Endothelial cell of umbilical vein (primary cell): ENCODE measurements at regions not wholly inside any gene's neighbourhood (a gene's known extent, or its start where the extent isn't known, plus 50 kb on each side); places are given as distances from the start of the nearest gene placed in this dataset.

Experiments
- BruUV-seq: library from RNA; stranded (reverse); fragments of 400-500 nt; replicated peaks from 2 replicates; lab custom pipeline; 2021; lab: Mats Ljungman, UMichigan
- CTCF ChIA-PET: fragments of 300-600, 350-600 bp; sonication (Branson Sonifier 250); formaldehyde crosslinking; loops from one replicate; lab custom pipeline; 2021; ENCODE audit warnings: antibody characterized with exemption, inconsistent platforms; lab: Charles Lee
- POLR2A ChIA-PET: fragments of 300-600, 350-600 bp; sonication (Branson Sonifier 250); formaldehyde crosslinking; loops from one replicate; lab custom pipeline; 2021; ENCODE audit warnings: antibody characterized with exemption, inconsistent platforms; lab: Charles Lee
- DNase-seq: peaks from one replicate; pipeline ENCODE4 v3.0.0-alpha.2; 2011; ENCODE audit warnings: low read depth, low spot score
- FAIRE-seq: peaks from 2 replicates; lab custom pipeline; 2011; peaks lifted over from hg19 to GRCh38; lab: Jason Lieb, UNC
- H2AFZ ChIP-seq: 2 replicates; pipeline ENCODE4 v1.6.0; 2012; ENCODE audit warnings: low read depth, low read length, control low read depth, inconsistent platforms
- H3K27ac ChIP-seq: 2 replicates; pipeline ENCODE4 v1.5.1; 2011; ENCODE audit warnings: low read depth, mild to moderate bottlenecking, control low read depth, low read length, moderate library complexity; ENCODE audit not compliant: insufficient read depth
- H3K27me3 ChIP-seq, 2 experiments: 2 replicates each; pipeline versions ENCODE4 v1.6.0 to v1.6.1; 2011; ENCODE audit warnings: low read length in 2 of 2, mixed read lengths in 1 of 2; ENCODE audit not compliant: control insufficient read depth in 2 of 2, insufficient read depth in 2 of 2
- H3K36me3 ChIP-seq, 2 experiments: 2 replicates in 1 of 2; 3 replicates in 1 of 2; pipeline ENCODE4 v1.5.1; 2011; ENCODE audit warnings: low read length in 2 of 2, mild to moderate bottlenecking in 1 of 2, moderate library complexity in 1 of 2; ENCODE audit not compliant: control insufficient read depth in 2 of 2, insufficient read depth in 2 of 2; ENCODE audit errors: extremely low read depth in 1 of 2
- H3K4me1 ChIP-seq: 3 replicates; pipeline ENCODE4 v1.5.1; 2011; ENCODE audit warnings: mild to moderate bottlenecking, low read length; ENCODE audit not compliant: control insufficient read depth, insufficient read depth; ENCODE audit errors: extremely low read depth
- H3K4me2 ChIP-seq: 2 replicates; pipeline ENCODE4 v1.6.1; 2011; ENCODE audit warnings: low read length, control low read depth, mixed read lengths; ENCODE audit not compliant: insufficient read depth
- H3K4me3 ChIP-seq, 3 experiments: fragments of 200-600 bp in 1 of 3; sonication (generic), shearing (Covaris generic) in 1 of 3; replicated peaks in 1 of 3; 2 replicates each; pipeline ENCODE4 v1.5.1; 2011 to 2016; ENCODE audit warnings: control low read depth in 3 of 3, low read length in 3 of 3, mild to moderate bottlenecking in 2 of 3, inconsistent platforms in 1 of 3, low read depth in 1 of 3, moderate library complexity in 1 of 3; ENCODE audit not compliant: insufficient read depth in 1 of 3
- H3K79me2 ChIP-seq: 2 replicates; pipeline ENCODE4 v1.6.0; 2012; ENCODE audit warnings: low read length, inconsistent platforms; ENCODE audit not compliant: control insufficient read depth, insufficient read depth
- H3K9ac ChIP-seq: replicated peaks from 2 replicates; pipeline ENCODE3; 2011; ENCODE audit warnings: low read length, control low read depth; ENCODE audit not compliant: insufficient read depth; ENCODE audit errors: extremely low read depth
- H3K9me1 ChIP-seq: replicated peaks from 3 replicates; pipeline ENCODE4 v1.6.0; 2011; ENCODE audit warnings: mild to moderate bottlenecking, low read length; ENCODE audit not compliant: control insufficient read depth, insufficient read depth; ENCODE audit errors: extremely low read depth
- H3K9me3 ChIP-seq: replicated peaks from 2 replicates; pipeline ENCODE4 v1.5.1; 2012; ENCODE audit warnings: low read length, inconsistent platforms; ENCODE audit not compliant: control insufficient read depth, insufficient read depth
- H4K20me1 ChIP-seq: replicated peaks from 2 replicates; pipeline ENCODE3; 2011; ENCODE audit warnings: mild to moderate bottlenecking, low read length; ENCODE audit not compliant: control insufficient read depth, insufficient read depth; ENCODE audit errors: extremely low read depth
- CTCF ChIP-seq, 2 donors: IDR thresholded peaks; 1 replicate in 1 of 2; 2 replicates in 1 of 2; pipeline ENCODE4 v1.5.1; 2011; ENCODE audit warnings: low read length in 2 of 2, mild to moderate bottlenecking in 2 of 2, moderate library complexity in 2 of 2, control low read depth in 1 of 2, inconsistent platforms in 1 of 2, low read depth in 1 of 2; ENCODE audit not compliant: insufficient read depth in 1 of 2; ENCODE audit errors: extremely low read depth in 1 of 2
- EZH2 ChIP-seq: IDR thresholded peaks from 2 replicates; pipeline ENCODE4 v1.6.1; 2012; ENCODE audit warnings: borderline replicate concordance, low read depth, mild to moderate bottlenecking, moderate library complexity, low read length, inconsistent platforms; ENCODE audit not compliant: severe bottlenecking
- FOS ChIP-seq: IDR thresholded peaks from 2 replicates; pipeline ENCODE4 v1.6.1; 2011; ENCODE audit warnings: mild to moderate bottlenecking, low read length, moderate library complexity, borderline replicate concordance; ENCODE audit not compliant: insufficient read depth
- GATA2 ChIP-seq: IDR thresholded peaks from 2 replicates; pipeline ENCODE4 v1.7.0; 2011; ENCODE audit warnings: low read depth, mild to moderate bottlenecking, moderate library complexity, mixed read lengths, low read length; ENCODE audit not compliant: insufficient read length, insufficient read depth
- JUN ChIP-seq: IDR thresholded peaks from 2 replicates; pipeline ENCODE4 v1.6.1; 2011; ENCODE audit warnings: borderline replicate concordance, low read depth; ENCODE audit not compliant: insufficient read length, insufficient read depth
- MAX ChIP-seq: IDR thresholded peaks from 2 replicates; pipeline ENCODE4 v1.6.1; 2011; ENCODE audit not compliant: insufficient read depth, insufficient read length
- MYC ChIP-seq: IDR thresholded peaks from one replicate; pipeline ENCODE4 v1.6.1; 2011; ENCODE audit warnings: mild to moderate bottlenecking, low read depth, low read length
- POLR2A ChIP-seq: IDR thresholded peaks from 2 replicates; pipeline ENCODE4 v1.6.1; 2012; ENCODE audit warnings: low read depth, mild to moderate bottlenecking, control low read depth, low read length
- POLR2AphosphoS5 ChIP-seq: IDR thresholded peaks from 2 replicates; pipeline ENCODE4 v1.6.1; 2012; ENCODE audit warnings: low read depth, mild to moderate bottlenecking, control low read depth, low read length, moderate library complexity; ENCODE audit not compliant: insufficient read depth
- dilution Hi-C: fragments of 300-500 bp; cut with MboI; formaldehyde crosslinking; loops from one replicate; pipeline ENCODE4 v1.15.0; 2019; ENCODE audit warnings: low sequenced_read_pairs; ENCODE audit not compliant: extremely low pct_ligation_motif_present
- intact Hi-C: fragments of 100-400 bp; cut with micrococcal nuclease; formaldehyde crosslinking; loops from one replicate; pipeline ENCODE4 v1.10.0; 2022

- Histone ChIP-seq H3K27me3 (no peaks in the 10 kb centered on the region), H3K9me3 (no peaks in the 10 kb centered on the region), H2AFZ (no peak overlapping the region), H3K4me1 (no peaks in the 10 kb centered on the region), H3K36me3 (no peaks in the 10 kb centered on the region), H4K20me1 (no peaks in the 10 kb centered on the region), H3K4me3 (no peak overlapping the region), H3K79me2 (no peaks in the 10 kb centered on the region), H3K9me1 (no peaks in the 10 kb centered on the region), H3K4me2 (no peak overlapping the region), H3K9ac (no peak overlapping the region), H3K27ac (no peak overlapping the region)
- TF ChIP-seq POLR2AphosphoS5 (no peak), JUN (no peak), MAX (no peak), MYC (no peak), GATA2 (no peak), POLR2A (no peak), EZH2 (no peak), FOS (no peak), CTCF (IDR thresholded peaks at IDR 0.05; ENCODE audit: extremely low read depth in 1 of 2, insufficient read depth in 1 of 2, low read depth in 1 of 2, low read length in 2 of 2) (no peak)
- CTCF ChIA-PET = no interaction called here
- intact Hi-C loops (no loop called here), dilution Hi-C loops (no loop called here)
- POLR2A ChIA-PET = no interaction called here
- FAIRE-seq = no peak
- BruUV-seq = no TSS peak
- DNase-seq = no peak
Measured at GRCh38 chr9:82783045-82783444, 279.9 kb downstream of the RASEF start.
